ENCODE measurements at regions not wholly inside any gene's neighbourhood (a gene's known extent, or its start where the extent isn't known, plus 50 kb on each side); places are given as distances from the start of the nearest gene placed in this dataset.

DNA sequence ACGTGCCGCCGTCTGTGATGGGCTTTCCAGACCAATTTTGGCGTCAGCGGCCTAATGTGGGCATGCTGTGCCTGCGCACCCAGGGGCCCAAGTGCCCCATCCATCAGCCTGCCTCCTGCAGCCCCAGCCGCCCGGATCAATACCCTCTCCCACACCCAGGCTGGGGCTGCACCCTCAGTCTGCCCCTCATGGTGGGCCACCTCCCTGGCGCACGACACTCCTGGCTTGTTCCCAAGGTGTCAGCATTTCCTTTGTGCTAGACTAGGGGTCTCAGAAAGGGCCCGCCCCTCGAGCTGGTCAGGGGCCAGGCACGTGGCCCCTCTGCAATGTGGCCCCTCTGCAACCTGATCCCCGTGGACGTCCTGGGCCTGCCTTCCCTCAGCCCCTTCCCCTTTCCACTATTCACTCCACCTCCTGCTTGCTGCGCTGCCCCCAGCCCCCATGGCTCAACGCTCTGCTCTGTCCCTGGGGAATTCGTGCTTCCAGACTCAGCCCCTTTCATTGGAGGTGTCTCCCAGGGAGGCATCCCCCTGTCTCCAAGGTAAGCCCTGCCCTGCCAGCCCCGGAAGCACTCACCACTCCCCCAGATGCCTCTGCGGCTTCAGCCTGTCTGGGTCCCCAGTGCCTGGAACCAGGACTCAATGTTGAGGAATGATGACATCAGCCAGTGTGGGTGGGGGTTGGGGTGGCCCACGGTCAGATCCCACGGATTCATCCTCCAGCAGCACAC is 130.8 kb downstream of the HMX1 start:
- no peak for TF ChIP-seq CTCF (conservative IDR thresholded peaks at IDR 0.05; ENCODE audit: low read depth, low read length)
- DNase-seq (ENCODE audit: low read depth) = no peak
- H3K4me3 ChIP-seq (ENCODE audit: low read depth, low read length) = no peak overlapping the region

DNA sequence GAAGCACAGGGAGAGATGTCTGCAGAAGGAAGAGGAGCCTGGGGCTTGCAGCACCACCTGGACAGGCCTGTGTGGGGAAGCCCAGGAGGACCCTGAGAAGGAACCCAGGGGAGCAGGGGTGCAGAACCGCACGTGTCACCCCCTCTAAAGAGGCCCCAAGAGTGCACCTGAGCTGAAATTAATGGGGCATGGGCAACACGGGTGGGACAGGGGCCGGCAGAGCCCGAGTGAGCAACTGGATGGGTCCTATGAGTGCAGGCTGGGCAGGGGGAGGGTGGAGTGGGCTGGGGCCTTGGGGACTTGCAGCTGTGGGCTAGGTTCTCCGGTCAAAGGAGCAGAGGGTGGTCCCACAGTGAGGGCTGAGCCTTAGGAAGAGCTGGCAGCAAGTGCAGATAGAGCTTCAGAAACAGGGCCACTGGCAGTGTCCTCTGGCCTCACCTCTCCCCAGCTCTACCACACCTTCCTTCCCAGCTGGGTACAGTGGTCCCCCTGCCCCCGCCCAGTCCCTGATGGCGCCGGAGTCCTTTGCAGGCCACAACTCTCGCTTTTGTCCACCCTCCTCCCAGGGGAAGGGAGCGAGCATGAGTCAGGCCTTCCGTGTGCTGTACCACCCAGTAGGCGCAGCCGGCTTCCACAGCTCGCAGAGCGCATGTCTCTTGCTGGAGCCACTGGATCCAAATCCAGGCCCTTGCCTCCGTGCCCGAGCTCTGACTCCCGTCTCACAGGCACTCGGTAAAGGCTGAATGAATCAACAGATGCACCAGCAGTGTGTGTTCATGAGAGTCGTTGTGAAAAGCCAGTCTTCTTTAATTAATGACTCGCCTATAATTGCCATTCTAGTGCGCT is 131.6 kb downstream of the HMX1 start:
- no peak for DNase-seq (ENCODE audit: low read depth)
- H3K4me3 ChIP-seq (ENCODE audit: low read depth, low read length) = no peak overlapping the region
- TF ChIP-seq CTCF (conservative IDR thresholded peaks at IDR 0.05; ENCODE audit: low read depth, low read length) = no peak

DNA sequence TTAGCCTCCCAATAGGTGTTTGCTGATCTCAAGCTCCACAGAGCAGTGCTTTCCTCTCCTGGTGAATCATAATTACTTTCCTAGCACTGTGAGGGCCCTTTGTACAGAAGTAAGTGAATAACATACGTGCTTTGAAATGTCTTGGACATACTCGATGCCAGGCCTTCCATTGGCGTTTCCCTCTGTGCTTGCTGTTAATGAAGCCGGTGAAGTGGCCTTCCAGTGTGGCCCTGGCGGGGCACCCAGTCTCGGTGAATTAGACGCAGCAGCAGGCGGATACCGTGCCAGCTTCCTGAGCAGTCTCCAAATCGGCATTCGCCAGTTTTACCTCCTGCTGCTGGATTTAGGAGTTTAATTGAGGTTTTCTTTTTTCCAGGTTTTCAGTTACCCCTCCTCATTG is 132.3 kb downstream of the HMX1 start:
- no peak overlapping the region for H3K4me3 ChIP-seq (ENCODE audit: low read depth, low read length)
- no peak for DNase-seq (ENCODE audit: low read depth)
- no peak for TF ChIP-seq CTCF (conservative IDR thresholded peaks at IDR 0.05; ENCODE audit: low read depth, low read length)

DNA sequence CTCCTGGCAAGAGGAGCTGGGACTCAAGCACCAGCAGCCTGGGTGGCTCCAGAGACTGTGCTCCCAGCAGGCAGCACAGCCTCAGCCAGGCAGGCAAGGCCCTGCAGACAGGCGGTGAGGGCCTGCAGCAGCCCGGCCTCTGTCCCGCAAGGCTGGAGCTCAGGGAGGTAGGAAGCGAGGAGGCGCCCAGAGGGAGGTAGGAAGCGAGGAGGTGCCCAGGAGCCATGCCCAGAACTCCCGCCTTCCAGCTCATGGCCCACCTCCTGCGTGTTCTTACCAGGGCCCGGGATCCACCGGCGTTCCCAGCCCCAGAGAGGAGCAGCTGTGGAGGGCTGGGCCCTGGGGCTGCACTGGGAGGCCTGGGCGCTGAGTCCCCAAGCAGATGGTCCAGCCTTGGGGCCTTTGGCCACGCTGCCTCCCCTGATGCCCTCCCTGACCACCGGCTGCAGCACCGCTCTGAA is 133.1 kb downstream of the HMX1 start:
- DNase-seq (ENCODE audit: low read depth) = no peak
- no peak for TF ChIP-seq CTCF (conservative IDR thresholded peaks at IDR 0.05; ENCODE audit: low read depth, low read length)
- no peak overlapping the region for H3K4me3 ChIP-seq (ENCODE audit: low read depth, low read length)

GRCh38 chr4:8737601-8738279 is 133.9 kb downstream of the HMX1 start:
- no peak for DNase-seq (ENCODE audit: low read depth)
- no peak overlapping the region for H3K4me3 ChIP-seq (ENCODE audit: low read depth, low read length)
- TF ChIP-seq CTCF (conservative IDR thresholded peaks at IDR 0.05; ENCODE audit: low read depth, low read length) = no peak

GRCh38 chr4:8737075-8737474 is 134.6 kb downstream of the HMX1 start:
- TF ChIP-seq CTCF (conservative IDR thresholded peaks at IDR 0.05; ENCODE audit: low read depth, low read length) = no peak

More at GRCh38 chr4:8737075-8737474, 134.6 kb downstream of the HMX1 start:
- DNase-seq (ENCODE audit: low read depth) = no peak
- no peak overlapping the region for H3K4me3 ChIP-seq (ENCODE audit: low read depth, low read length)
